Kidney tubule cell (primary cell): ENCODE measurements at regions not wholly inside any gene's neighbourhood (a gene's known extent, or its start where the extent isn't known, plus 50 kb on each side); places are given as distances from the start of the nearest gene placed in this dataset.

ENCODE experiments used
- DNase-seq: peaks from one replicate; pipeline ENCODE4 v3.0.0-alpha.2; 2018; ENCODE audit warnings: low spot score

- DNase-seq: no peak
Observed at GRCh38 chr2:157184161-157184895, 73.2 kb upstream of the GALNT5 start.

- DNase-seq: no peak
Observed at GRCh38 chr2:157185476-157186227, 71.9 kb upstream of the GALNT5 start.

- peak; percentile 70 for DNase-seq
Observed at GRCh38 chr2:157190151-157190550, 67.4 kb upstream of the GALNT5 start.

- DNase-seq: no peak
Observed at GRCh38 chr2:157191186-157191585, 66.3 kb upstream of the GALNT5 start.

- no peak for DNase-seq
Observed at GRCh38 chr2:157192445-157193423, 64.8 kb upstream of the GALNT5 start.

GRCh38 chr2:157193461-157193860, 64.0 kb upstream of the GALNT5 start:
- DNase-seq: no peak

- peak; percentile 65 for DNase-seq
Observed at GRCh38 chr2:157194097-157194688, 63.3 kb upstream of the GALNT5 start.

GRCh38 chr2:157194844-157195243, 62.7 kb upstream of the GALNT5 start:
- DNase-seq: no peak

- no peak for DNase-seq
Observed at GRCh38 chr2:157196956-157197355, 60.5 kb upstream of the GALNT5 start.

- no peak for DNase-seq
Observed at GRCh38 chr2:157197848-157198247, 59.7 kb upstream of the GALNT5 start.

GRCh38 chr2:157203651-157204050, 53.9 kb upstream of the GALNT5 start:
- no peak for DNase-seq

- no peak for DNase-seq
Observed at GRCh38 chr2:157204401-157204800, 53.1 kb upstream of the GALNT5 start.

GRCh38 chr2:157206916-157207315, 50.6 kb upstream of the GALNT5 start:
- no peak for DNase-seq
